K562 (cell line): ENCODE measurements at regions not wholly inside any gene's neighbourhood (a gene's known extent, or its start where the extent isn't known, plus 50 kb on each side); places are given as distances from the start of the nearest gene placed in this dataset.

Experiments
- CTCF ChIP-seq, 3 experiments: IDR thresholded peaks in 2 of 3; conservative IDR thresholded peaks in 1 of 3; 2 replicates each; pipeline ENCODE4 v1.5.1; 2011 to 2012; ENCODE audit warnings: low read length in 3 of 3, mild to moderate bottlenecking in 3 of 3, control low read depth in 2 of 3, improper control_type of control experiment in 1 of 3, inconsistent platforms in 1 of 3, low read depth in 1 of 3, mixed read lengths in 1 of 3, moderate library complexity in 1 of 3; ENCODE audit not compliant: insufficient read depth in 2 of 3
- MEF2D ChIP-seq: conservative IDR thresholded peaks from 2 replicates; pipeline ENCODE4 v1.6.1; 2016; ENCODE audit warnings: low read depth, missing genetic modification characterization, missing compliant biosample characterization
- RFX7 ChIP-seq: fragments of 250-450 bp; sonication (Bioruptor Pico); IDR thresholded peaks from 2 replicates; pipeline ENCODE4 v1.5.1; 2021; ENCODE audit warnings: mild to moderate bottlenecking
- USF2 ChIP-seq: sonication (generic); formaldehyde crosslinking; IDR thresholded peaks from 2 replicates; pipeline ENCODE4 v1.5.0; 2020; ENCODE audit warnings: missing genetic modification reagents
- ZNF121 ChIP-seq: sonication (generic); formaldehyde crosslinking; conservative IDR thresholded peaks from 2 replicates; pipeline ENCODE4 v1.8.0; 2022; ENCODE audit warnings: missing genetic modification reagents
- ZNF512 ChIP-seq: IDR thresholded peaks from 2 replicates; pipeline ENCODE4 v1.6.1; 2016; ENCODE audit warnings: missing genetic modification characterization, missing compliant biosample characterization

GRCh38 chr12:124680863-124681778 lies 113.7 kb upstream of the NCOR2 start:
- TF ChIP-seq MEF2D (tag) (no peak), USF2 (CRISPR knock-in tag) (no peak), RFX7 (CRISPR knock-in tag) (no peak), ZNF121 (CRISPR knock-in tag) (no peak), CTCF (IDR thresholded peaks at IDR 0.05 in 2 of 3, conservative IDR thresholded peaks at IDR 0.05 in 1 of 3; ENCODE audit: insufficient read depth in 2 of 3, low read depth in 1 of 3, low read length in 3 of 3) (peak; percentile 69 to 78 (median 71)), ZNF512 (tag) (no peak)
